HepG2 (cell line): ENCODE measurements at regions not wholly inside any gene's neighbourhood (a gene's known extent, or its start where the extent isn't known, plus 50 kb on each side); places are given as distances from the start of the nearest gene placed in this dataset.

ENCODE experiments used
- ATAC-seq: fragments of 200-7000 bp; cut with Tn5 transposase; 3 replicates; pipeline ENCODE4 v1.9.1; 2020; ENCODE audit warnings: mild to moderate bottlenecking, moderate library complexity
- BruUV-seq: library from RNA; stranded (reverse); fragments of 400-500 nt; replicated peaks from 2 replicates; lab custom pipeline; 2021; lab: Mats Ljungman, UMichigan
- CTCF ChIA-PET: fragments of 300-600 bp; formaldehyde crosslinking; extraction: SDS; loops from one replicate; lab custom pipeline; 2021; ENCODE audit warnings: low total read pairs, inconsistent platforms, low intra/inter-chr PET ratio; lab: Yijun Ruan, JAX
- POLR2A ChIA-PET: fragments of 350-600 bp; sonication (Branson Sonifier 250); formaldehyde crosslinking; loops from one replicate; lab custom pipeline; 2020; ENCODE audit warnings: antibody characterized with exemption, inconsistent platforms; lab: Yijun Ruan, JAX
- DNase-seq: peaks from one replicate; pipeline ENCODE4 v3.0.0-alpha.2; 2015; ENCODE audit warnings: low spot score
- FAIRE-seq: peaks from 3 replicates; lab custom pipeline; 2011; peaks lifted over from hg19 to GRCh38; lab: Jason Lieb, UNC
- H2AFZ ChIP-seq: one replicate; pipeline ENCODE4 v1.6.1; 2011; ENCODE audit warnings: low read length, inconsistent platforms
- H3K27ac ChIP-seq: fragments of 300-600 bp; 3 replicates; pipeline ENCODE4 v1.8.0; 2011; ENCODE audit warnings: mixed run types, mild to moderate bottlenecking, mixed read lengths, low read length, inconsistent platforms; ENCODE audit not compliant: insufficient read depth; ENCODE audit errors: extremely low read length
- H3K27me3 ChIP-seq, 2 experiments: fragments of 200-600 bp in 1 of 2; 2 replicates in 1 of 2; 3 replicates in 1 of 2; pipeline versions ENCODE4 v1.6.0 to v1.8.0; 2011; ENCODE audit warnings: low read length in 2 of 2, mild to moderate bottlenecking in 2 of 2, moderate library complexity in 2 of 2, inconsistent platforms in 1 of 2; ENCODE audit not compliant: insufficient read depth in 2 of 2, control insufficient read depth in 1 of 2
- H3K36me3 ChIP-seq, 2 experiments: fragments of 200-600 bp in 1 of 2; replicated peaks in 1 of 2; 2 replicates in 1 of 2; 3 replicates in 1 of 2; pipeline versions ENCODE4 v1.5.1 to v1.8.0; 2011; ENCODE audit warnings: low read length in 2 of 2, inconsistent platforms in 1 of 2; ENCODE audit not compliant: insufficient read depth in 2 of 2, control insufficient read depth in 1 of 2
- H3K4me1 ChIP-seq: 2 replicates; pipeline ENCODE4 v1.5.1; 2012; ENCODE audit warnings: low read length, inconsistent platforms; ENCODE audit not compliant: insufficient read depth
- H3K4me2 ChIP-seq: 2 replicates; pipeline ENCODE4 v1.6.0; 2011; ENCODE audit warnings: low read depth, low read length, inconsistent platforms
- H3K4me3 ChIP-seq, 3 experiments: fragments of 200-600 bp in 1 of 3; sonication (generic), shearing (Covaris generic) in 1 of 3; replicated peaks in 1 of 3; 2 replicates each; pipeline ENCODE4 v1.5.1; 2011 to 2016; ENCODE audit warnings: low read length in 3 of 3, inconsistent platforms in 2 of 3, low read depth in 2 of 3, mild to moderate bottlenecking in 2 of 3, control low read depth in 1 of 3, mixed read lengths in 1 of 3; ENCODE audit not compliant: insufficient read depth in 1 of 3
- H3K79me2 ChIP-seq: one replicate; pipeline ENCODE4 v1.6.1; 2011; ENCODE audit warnings: low read length, inconsistent platforms; ENCODE audit not compliant: insufficient read depth
- H3K9ac ChIP-seq: 2 replicates; pipeline ENCODE4 v1.6.0; 2011; ENCODE audit warnings: mild to moderate bottlenecking, low read depth, low read length, inconsistent platforms; ENCODE audit not compliant: insufficient read depth
- H3K9me3 ChIP-seq: 2 replicates; pipeline ENCODE4 v1.5.1; 2012; ENCODE audit warnings: mild to moderate bottlenecking, low read length
- H4K20me1 ChIP-seq: 2 replicates; pipeline ENCODE4 v1.6.0; 2011; ENCODE audit warnings: inconsistent platforms, mild to moderate bottlenecking, low read length, moderate library complexity; ENCODE audit not compliant: insufficient read depth
- MED8 ChIP-seq: sonication (generic); formaldehyde crosslinking; IDR thresholded peaks from 2 replicates; pipeline ENCODE4 v1.8.1; 2023; ENCODE audit warnings: mild to moderate bottlenecking, missing genetic modification reagents; ENCODE audit not compliant: insufficient replicate concordance
- SIX1 ChIP-seq: sonication (generic); formaldehyde crosslinking; IDR thresholded peaks from 2 replicates; pipeline ENCODE4 v1.4.0; 2020; ENCODE audit warnings: missing genetic modification reagents, borderline replicate concordance
- TAF1 ChIP-seq: sonication (generic); formaldehyde crosslinking; IDR thresholded peaks from 2 replicates; pipeline ENCODE4 v1.4.0; 2020; ENCODE audit warnings: missing genetic modification reagents
- ZNF276 ChIP-seq: sonication (generic); formaldehyde crosslinking; IDR thresholded peaks from 2 replicates; pipeline ENCODE4 v1.4.0; 2020; ENCODE audit warnings: mild to moderate bottlenecking, low read depth, missing genetic modification reagents
- ZNF382 ChIP-seq: sonication (generic); formaldehyde crosslinking; IDR thresholded peaks from 2 replicates; pipeline ENCODE4 v1.5.0; 2020; ENCODE audit warnings: missing genetic modification reagents, mild to moderate bottlenecking, borderline replicate concordance
- ZNF557 ChIP-seq: sonication (generic); formaldehyde crosslinking; IDR thresholded peaks from 2 replicates; pipeline ENCODE4 v1.4.0; 2020; ENCODE audit warnings: missing genetic modification reagents
- ZNF564 ChIP-seq: sonication (generic); formaldehyde crosslinking; IDR thresholded peaks from 2 replicates; pipeline ENCODE4 v1.8.1; 2023; ENCODE audit warnings: mild to moderate bottlenecking, missing genetic modification reagents
- ZNF607 ChIP-seq: sonication (generic); formaldehyde crosslinking; IDR thresholded peaks from 2 replicates; pipeline ENCODE4 v1.5.1; 2020; ENCODE audit warnings: missing genetic modification reagents, mild to moderate bottlenecking, borderline replicate concordance
- WGBS: methylation state at CpG from one replicate; pipeline ENCODE4 v1.1.6; 2017; ENCODE audit warnings: low lambda C conversion rate; 5-methylcytosine and 5-hydroxymethylcytosine counted together
- in situ Hi-C: cut with HindIII; loops from 2 replicates; pipeline ENCODE4 v1.10.0; 2017; ENCODE audit warnings: low pct_unique_long_range_greater_than_20kb; ENCODE audit not compliant: extremely low pct_ligation_motif_present
- intact Hi-C: fragments of 100-400 bp; cut with micrococcal nuclease; formaldehyde crosslinking; loops from one replicate; pipeline ENCODE4 v1.10.0; 2022; ENCODE audit not compliant: unreplicated experiment
- TF ChIP-seq, protein P1 (sequence below): sonication (generic); formaldehyde crosslinking; IDR thresholded peaks from one replicate; pipeline ENCODE4 v1.5.1; 2020; ENCODE audit warnings: mild to moderate bottlenecking, missing genetic modification reagents; ENCODE audit errors: not compliant biosample characterization

- no peak for TF ChIP-seq ZNF382 (CRISPR knock-in tag)
- TF ChIP-seq ZNF607 (CRISPR knock-in tag) = no peak
- TF ChIP-seq, protein P1, sequence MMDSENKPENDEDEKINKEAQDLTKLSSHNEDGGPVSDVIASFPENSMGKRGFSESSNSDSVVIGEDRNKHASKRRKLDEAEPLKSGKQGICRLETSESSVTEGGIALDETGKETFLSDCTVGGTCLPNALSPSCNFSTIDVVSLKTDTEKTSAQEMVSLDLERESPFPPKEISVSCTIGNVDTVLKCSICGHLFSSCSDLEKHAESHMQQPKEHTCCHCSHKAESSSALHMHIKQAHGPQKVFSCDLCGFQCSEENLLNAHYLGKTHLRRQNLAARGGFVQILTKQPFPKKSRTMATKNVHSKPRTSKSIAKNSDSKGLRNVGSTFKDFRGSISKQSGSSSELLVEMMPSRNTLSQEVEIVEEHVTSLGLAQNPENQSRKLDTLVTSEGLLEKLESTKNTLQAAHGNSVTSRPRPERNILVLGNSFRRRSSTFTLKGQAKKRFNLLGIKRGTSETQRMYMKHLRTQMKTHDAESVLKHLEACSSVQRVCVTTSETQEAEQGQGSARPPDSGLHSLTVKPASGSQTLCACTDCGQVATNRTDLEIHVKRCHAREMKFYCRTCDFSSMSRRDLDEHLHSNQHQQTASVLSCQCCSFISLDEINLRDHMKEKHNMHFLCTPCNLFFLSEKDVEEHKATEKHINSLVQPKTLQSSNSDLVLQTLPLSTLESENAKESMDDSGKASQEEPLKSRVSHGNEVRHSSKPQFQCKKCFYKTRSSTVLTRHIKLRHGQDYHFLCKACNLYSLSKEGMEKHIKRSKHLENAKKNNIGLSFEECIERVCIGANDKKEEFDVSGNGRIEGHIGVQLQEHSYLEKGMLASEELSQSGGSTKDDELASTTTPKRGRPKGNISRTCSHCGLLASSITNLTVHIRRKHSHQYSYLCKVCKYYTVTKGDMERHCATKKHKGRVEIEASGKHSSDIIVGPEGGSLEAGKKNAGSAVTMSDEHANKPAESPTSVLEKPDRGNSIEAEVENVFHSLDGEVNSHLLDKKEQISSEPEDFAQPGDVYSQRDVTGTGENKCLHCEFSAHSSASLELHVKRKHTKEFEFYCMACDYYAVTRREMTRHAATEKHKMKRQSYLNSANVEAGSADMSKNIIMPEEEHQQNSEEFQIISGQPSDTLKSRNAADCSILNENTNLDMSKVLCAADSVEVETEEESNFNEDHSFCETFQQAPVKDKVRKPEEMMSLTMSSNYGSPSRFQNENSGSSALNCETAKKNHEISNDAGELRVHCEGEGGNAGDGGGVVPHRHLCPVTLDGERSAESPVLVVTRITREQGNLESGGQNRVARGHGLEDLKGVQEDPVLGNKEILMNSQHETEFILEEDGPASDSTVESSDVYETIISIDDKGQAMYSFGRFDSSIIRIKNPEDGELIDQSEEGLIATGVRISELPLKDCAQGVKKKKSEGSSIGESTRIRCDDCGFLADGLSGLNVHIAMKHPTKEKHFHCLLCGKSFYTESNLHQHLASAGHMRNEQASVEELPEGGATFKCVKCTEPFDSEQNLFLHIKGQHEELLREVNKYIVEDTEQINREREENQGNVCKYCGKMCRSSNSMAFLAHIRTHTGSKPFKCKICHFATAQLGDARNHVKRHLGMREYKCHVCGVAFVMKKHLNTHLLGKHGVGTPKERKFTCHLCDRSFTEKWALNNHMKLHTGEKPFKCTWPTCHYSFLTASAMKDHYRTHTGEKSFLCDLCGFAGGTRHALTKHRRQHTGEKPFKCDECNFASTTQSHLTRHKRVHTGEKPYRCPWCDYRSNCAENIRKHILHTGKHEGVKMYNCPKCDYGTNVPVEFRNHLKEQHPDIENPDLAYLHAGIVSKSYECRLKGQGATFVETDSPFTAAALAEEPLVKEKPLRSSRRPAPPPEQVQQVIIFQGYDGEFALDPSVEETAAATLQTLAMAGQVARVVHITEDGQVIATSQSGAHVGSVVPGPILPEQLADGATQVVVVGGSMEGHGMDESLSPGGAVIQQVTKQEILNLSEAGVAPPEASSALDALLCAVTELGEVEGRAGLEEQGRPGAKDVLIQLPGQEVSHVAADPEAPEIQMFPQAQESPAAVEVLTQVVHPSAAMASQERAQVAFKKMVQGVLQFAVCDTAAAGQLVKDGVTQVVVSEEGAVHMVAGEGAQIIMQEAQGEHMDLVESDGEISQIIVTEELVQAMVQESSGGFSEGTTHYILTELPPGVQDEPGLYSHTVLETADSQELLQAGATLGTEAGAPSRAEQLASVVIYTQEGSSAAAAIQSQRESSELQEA (CRISPR knock-in tag) = no peak
Measured at GRCh38 chr22:27535452-27535851, 266.1 kb downstream of the MN1 start (continued).

- Histone ChIP-seq H3K27me3 (peaks cover 2 to 14% of the 10 kb centered on the region in 2 experiments; a peak in 2 of 5 replicates), H2AFZ (no peak overlapping the region), H4K20me1 (no peaks in the 10 kb centered on the region), H3K36me3 (no peaks in the 10 kb centered on the region), H3K4me2 (no peak overlapping the region), H3K4me3 (no peak overlapping the region), H3K27ac (no peak overlapping the region), H3K4me1 (peaks cover 13% of the 10 kb centered on the region), H3K9me3 (no peaks in the 10 kb centered on the region), H3K79me2 (no peaks in the 10 kb centered on the region), H3K9ac (no peak overlapping the region)
- ChIA-PET CTCF (no interaction called here), POLR2A (no interaction called here)
- TF ChIP-seq ZNF557 (CRISPR knock-in tag) (no peak), SIX1 (CRISPR knock-in tag) (no peak), ZNF564 (CRISPR knock-in tag) (no peak), MED8 (no peak), ZNF276 (CRISPR knock-in tag) (no peak), TAF1 (CRISPR knock-in tag) (no peak)
- FAIRE-seq = no peak
- ATAC-seq = no peak
- no TSS peak for BruUV-seq
- in situ Hi-C loops = no loop called here
- intact Hi-C loops = no loop called here
- WGBS = 3% methylated on average over 9 of the region's 15 CpGs
- DNase-seq = no peak
Measured at GRCh38 chr22:27537501-27537900, 264.1 kb downstream of the MN1 start.
